ENCODE measurements at regions not wholly inside any gene's neighbourhood (a gene's known extent, or its start where the extent isn't known, plus 50 kb on each side); places are given as distances from the start of the nearest gene placed in this dataset.

DNA sequence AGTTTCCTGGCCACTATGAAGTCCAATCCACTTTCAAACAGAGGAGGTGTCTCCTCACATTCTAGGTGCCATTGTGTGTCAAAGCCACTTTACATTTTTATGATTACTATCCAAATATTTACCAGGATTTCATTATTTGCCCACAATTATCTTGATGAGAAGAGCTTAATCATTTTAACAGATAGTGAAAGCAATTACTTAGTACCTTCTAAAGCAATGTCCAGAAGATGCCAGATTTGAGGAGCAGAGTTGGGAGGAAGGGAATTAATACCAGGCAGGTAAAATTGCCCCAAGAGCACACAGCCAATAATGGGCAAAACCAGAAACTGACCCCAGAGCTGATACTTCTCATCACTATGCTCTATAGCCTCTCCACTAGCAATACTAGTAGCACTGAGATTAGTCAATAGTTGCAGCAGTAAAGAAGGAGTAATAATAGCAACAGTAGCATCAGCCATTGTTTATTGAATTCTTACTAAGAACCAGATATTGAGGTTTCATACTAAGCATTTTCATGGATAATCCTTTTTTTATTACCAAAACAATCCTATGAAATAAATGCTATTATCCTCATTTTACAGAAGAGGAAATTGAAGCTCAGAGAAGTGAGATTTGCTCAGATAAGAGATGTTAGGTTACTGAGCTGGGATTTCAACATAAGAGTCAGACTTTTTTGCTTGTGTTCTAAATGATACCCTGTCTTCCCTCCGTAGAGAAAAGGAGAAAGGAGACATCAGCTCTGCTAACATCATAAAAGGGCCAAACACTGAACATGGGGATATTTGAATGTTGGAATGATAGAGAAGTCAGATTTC, 509.3 kb upstream of the CFAP20DC start:
- TF ChIP-seq, protein P1, sequence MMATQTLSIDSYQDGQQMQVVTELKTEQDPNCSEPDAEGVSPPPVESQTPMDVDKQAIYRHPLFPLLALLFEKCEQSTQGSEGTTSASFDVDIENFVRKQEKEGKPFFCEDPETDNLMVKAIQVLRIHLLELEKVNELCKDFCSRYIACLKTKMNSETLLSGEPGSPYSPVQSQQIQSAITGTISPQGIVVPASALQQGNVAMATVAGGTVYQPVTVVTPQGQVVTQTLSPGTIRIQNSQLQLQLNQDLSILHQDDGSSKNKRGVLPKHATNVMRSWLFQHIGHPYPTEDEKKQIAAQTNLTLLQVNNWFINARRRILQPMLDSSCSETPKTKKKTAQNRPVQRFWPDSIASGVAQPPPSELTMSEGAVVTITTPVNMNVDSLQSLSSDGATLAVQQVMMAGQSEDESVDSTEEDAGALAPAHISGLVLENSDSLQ (IDR thresholded peaks at IDR 0.05), result no peak
- TF ChIP-seq BHLHE40 (IDR thresholded peaks at IDR 0.05; ENCODE audit: borderline replicate concordance), result no peak
- TF ChIP-seq FOXM1 (IDR thresholded peaks at IDR 0.05; ENCODE audit: borderline replicate concordance), result no peak
- TF ChIP-seq SP1 (IDR thresholded peaks at IDR 0.05), result no peak
- TF ChIP-seq ELF4 (IDR thresholded peaks at IDR 0.05), result no peak
- TF ChIP-seq LEF1 (IDR thresholded peaks at IDR 0.05; ENCODE audit: borderline replicate concordance), result no peak
- TF ChIP-seq SUZ12 (IDR thresholded peaks at IDR 0.05), result no peak
